ENCODE measurements at regions not wholly inside any gene's neighbourhood (a gene's known extent, or its start where the extent isn't known, plus 50 kb on each side); places are given as distances from the start of the nearest gene placed in this dataset.
A peak's percentile ranks its signal among the peaks of the same experiment; 100 is the strongest.
"Not testable (repeated sequence)": the region's sequence is repeated elsewhere in the genome, so short reads cannot be mapped to it uniquely, and the experiment has no call there.

- no peak for DNase-seq
Observed at GRCh38 chr14:25843481-25844470, 754.1 kb downstream of the NOVA1 start.

GRCh38 chr14:25841226-25841625 is 756.6 kb downstream of the NOVA1 start:
- no peak for DNase-seq

GRCh38 chr14:25837551-25837965 is 760.3 kb downstream of the NOVA1 start:
- no peak for DNase-seq

GRCh38 chr14:25836636-25837035 is 761.2 kb downstream of the NOVA1 start:
- DNase-seq = no peak

GRCh38 chr14:25833341-25834126 is 764.3 kb downstream of the NOVA1 start:
- peak; percentile 37 for DNase-seq

GRCh38 chr14:25832585-25832984 is 765.2 kb downstream of the NOVA1 start:
- no peak for DNase-seq

- DNase-seq = no peak
Observed at GRCh38 chr14:25828562-25828961, 769.3 kb downstream of the NOVA1 start.

GRCh38 chr14:25826105-25826504 is 771.7 kb downstream of the NOVA1 start:
- DNase-seq = no peak

- DNase-seq = no peak
Observed at GRCh38 chr14:25820368-25820767, 770.4 kb upstream of the STXBP6 start.

- DNase-seq = not testable (repeated sequence)
Observed at GRCh38 chr14:25814622-25815021, 764.7 kb upstream of the STXBP6 start.

- DNase-seq = no peak
Observed at GRCh38 chr14:25803386-25804018, 753.6 kb upstream of the STXBP6 start.

- DNase-seq = no peak
Observed at GRCh38 chr14:25800841-25801240, 750.9 kb upstream of the STXBP6 start.

GRCh38 chr14:25788252-25788651 is 738.3 kb upstream of the STXBP6 start:
- no peak for DNase-seq

- DNase-seq = no peak
Observed at GRCh38 chr14:25765909-25766308, 716.0 kb upstream of the STXBP6 start.

GRCh38 chr14:25759920-25760655 is 710.1 kb upstream of the STXBP6 start:
- DNase-seq = peak; percentile 45

GRCh38 chr14:25759256-25759655 is 709.3 kb upstream of the STXBP6 start:
- no peak for DNase-seq

GRCh38 chr14:25757364-25757763 is 707.4 kb upstream of the STXBP6 start:
- DNase-seq = no peak

- DNase-seq = no peak
Observed at GRCh38 chr14:25756876-25757275, 706.9 kb upstream of the STXBP6 start.

GRCh38 chr14:25753130-25753529 is 703.2 kb upstream of the STXBP6 start:
- DNase-seq = no peak

GRCh38 chr14:25750436-25750835 is 700.5 kb upstream of the STXBP6 start:
- DNase-seq = peak; percentile 29
